GM12874 (cell line): ENCODE measurements at regions not wholly inside any gene's neighbourhood (a gene's known extent, or its start where the extent isn't known, plus 50 kb on each side); places are given as distances from the start of the nearest gene placed in this dataset.

Experiments used
- CTCF ChIP-seq: IDR thresholded peaks from 2 replicates; pipeline ENCODE4 v1.5.1; 2011; ENCODE audit warnings: low read depth, mild to moderate bottlenecking, control low read depth, low read length, moderate library complexity; ENCODE audit not compliant: insufficient read depth

GRCh38 chr2:198387677-198388076 lies 583.3 kb downstream of the PLCL1 start:
- no peak for TF ChIP-seq CTCF

GRCh38 chr2:198385856-198386255 lies 581.5 kb downstream of the PLCL1 start:
- no peak for TF ChIP-seq CTCF

- no peak for TF ChIP-seq CTCF
These were observed 580.9 kb downstream of the PLCL1 start for GRCh38 chr2:198385326-198385725.

- no peak for TF ChIP-seq CTCF
These were observed 579.0 kb downstream of the PLCL1 start for GRCh38 chr2:198383392-198383791.

- TF ChIP-seq CTCF = no peak
These were observed 578.4 kb downstream of the PLCL1 start for GRCh38 chr2:198382811-198383210.

- TF ChIP-seq CTCF = no peak
These were observed 572.3 kb downstream of the PLCL1 start for GRCh38 chr2:198376677-198377076.

GRCh38 chr2:198375083-198375410 lies 570.7 kb downstream of the PLCL1 start:
- TF ChIP-seq CTCF = no peak
